ENCODE measurements at regions not wholly inside any gene's neighbourhood (a gene's known extent, or its start where the extent isn't known, plus 50 kb on each side); places are given as distances from the start of the nearest gene placed in this dataset.

DNA sequence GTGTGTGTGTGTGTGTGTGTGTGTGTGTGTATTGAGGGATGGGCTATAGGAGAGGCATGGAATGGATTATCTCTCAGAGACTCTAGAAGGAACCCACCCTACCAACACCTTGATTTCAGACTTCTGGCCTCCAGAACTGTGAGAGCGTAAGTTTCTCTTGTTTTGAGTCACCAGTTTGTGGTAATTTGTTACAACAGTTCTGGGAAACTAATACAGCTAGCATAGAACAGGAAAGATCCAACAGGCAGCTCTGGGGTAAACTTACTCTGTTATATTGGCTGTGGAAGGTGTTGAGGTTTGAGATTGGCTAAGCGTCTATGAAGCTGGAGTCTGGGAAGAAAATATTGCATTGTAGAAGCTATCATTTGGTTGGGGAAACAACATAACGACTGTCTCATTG, 334.3 kb downstream of the AACS start:
- DNase-seq (ENCODE audit: extremely low read depth, insufficient read length), result peak; percentile 14
- no peaks in the 10 kb centered on the region; the same call in 1 of the 2 replicates for H3K27me3 ChIP-seq (replicated peaks; ENCODE audit: control insufficient read depth, insufficient read depth, low read length)
- no peak overlapping the region for H3K4me3 ChIP-seq (replicated peaks; ENCODE audit: low read depth, low read length)
- no peaks in the 10 kb centered on the region for H3K36me3 ChIP-seq (ENCODE audit: control insufficient read depth, insufficient read depth, low read length)
- TF ChIP-seq, protein P1, sequence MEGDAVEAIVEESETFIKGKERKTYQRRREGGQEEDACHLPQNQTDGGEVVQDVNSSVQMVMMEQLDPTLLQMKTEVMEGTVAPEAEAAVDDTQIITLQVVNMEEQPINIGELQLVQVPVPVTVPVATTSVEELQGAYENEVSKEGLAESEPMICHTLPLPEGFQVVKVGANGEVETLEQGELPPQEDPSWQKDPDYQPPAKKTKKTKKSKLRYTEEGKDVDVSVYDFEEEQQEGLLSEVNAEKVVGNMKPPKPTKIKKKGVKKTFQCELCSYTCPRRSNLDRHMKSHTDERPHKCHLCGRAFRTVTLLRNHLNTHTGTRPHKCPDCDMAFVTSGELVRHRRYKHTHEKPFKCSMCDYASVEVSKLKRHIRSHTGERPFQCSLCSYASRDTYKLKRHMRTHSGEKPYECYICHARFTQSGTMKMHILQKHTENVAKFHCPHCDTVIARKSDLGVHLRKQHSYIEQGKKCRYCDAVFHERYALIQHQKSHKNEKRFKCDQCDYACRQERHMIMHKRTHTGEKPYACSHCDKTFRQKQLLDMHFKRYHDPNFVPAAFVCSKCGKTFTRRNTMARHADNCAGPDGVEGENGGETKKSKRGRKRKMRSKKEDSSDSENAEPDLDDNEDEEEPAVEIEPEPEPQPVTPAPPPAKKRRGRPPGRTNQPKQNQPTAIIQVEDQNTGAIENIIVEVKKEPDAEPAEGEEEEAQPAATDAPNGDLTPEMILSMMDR (IDR thresholded peaks at IDR 0.05; ENCODE audit: insufficient read depth, low read length, poor library complexity, severe bottlenecking), result no peak

DNA sequence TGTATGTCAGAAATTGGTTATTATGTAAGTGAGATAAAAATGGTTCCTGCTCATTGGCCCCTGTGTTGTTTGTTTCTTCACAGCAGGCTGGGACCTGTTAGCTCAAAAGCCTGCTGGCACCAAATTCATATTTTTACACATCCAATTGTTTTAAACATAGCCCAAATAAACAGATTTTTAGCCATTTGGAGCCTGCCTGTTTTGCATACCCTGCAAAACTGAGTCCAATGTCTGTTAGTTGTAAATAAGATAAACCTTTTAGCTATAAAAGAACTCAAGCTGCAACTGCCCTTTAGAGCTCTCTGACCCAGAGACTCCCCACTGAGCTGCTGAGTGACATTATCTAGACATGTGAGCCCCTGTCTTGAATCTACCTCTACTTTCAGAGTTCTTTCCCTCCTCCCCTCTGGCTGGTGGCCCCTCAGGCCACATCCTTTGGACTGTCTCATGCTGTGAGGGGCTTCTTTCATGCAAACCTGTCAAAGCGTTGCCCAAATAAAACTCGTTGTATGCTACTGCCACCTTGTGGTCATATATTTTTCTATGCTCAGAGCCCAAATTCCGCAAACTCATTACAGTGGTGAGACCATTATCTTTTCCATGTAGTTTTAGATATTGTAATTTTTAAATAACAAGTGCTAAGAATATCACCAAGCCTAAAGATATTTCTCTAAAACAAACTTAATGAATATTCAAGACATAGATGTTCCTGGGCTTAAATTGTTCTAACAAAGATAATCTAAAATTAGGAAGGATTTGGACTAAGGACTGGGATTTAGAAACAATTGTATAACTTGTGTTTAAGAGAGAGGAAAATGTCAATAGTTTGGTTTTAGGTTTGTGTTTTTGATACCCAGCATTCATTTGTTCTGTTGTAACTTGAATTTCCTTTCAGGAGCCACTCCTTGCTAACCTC, 337.9 kb downstream of the AACS start:
- H3K36me3 ChIP-seq (ENCODE audit: control insufficient read depth, insufficient read depth, low read length), result no peaks in the 10 kb centered on the region
- TF ChIP-seq, protein P1 (IDR thresholded peaks at IDR 0.05; ENCODE audit: insufficient read depth, low read length, poor library complexity, severe bottlenecking), result peak; percentile 54
- H3K27me3 ChIP-seq (replicated peaks; ENCODE audit: control insufficient read depth, insufficient read depth, low read length), result peaks cover 1% of the 10 kb centered on the region
- no peak for DNase-seq (ENCODE audit: extremely low read depth, insufficient read length)
- H3K4me3 ChIP-seq (replicated peaks; ENCODE audit: low read depth, low read length), result no peak overlapping the region

DNA sequence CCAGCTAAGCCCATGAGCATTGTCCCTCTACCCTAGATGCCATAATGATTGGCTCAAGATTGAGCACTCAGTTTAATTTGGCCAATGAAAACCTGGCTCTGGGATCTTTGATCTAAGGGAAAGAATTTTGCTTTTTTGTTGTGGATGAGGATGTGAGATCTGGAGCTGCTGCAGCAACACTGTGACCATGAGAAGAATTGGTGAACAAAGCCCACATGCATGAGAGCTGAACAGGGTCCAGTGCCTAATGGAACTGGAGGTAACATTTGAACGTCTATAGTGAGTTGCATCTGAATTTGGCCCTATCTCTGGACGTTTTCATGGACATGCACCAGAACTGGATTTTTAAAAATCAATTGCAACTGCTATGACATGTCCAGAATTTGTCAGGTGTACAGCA, 338.6 kb downstream of the AACS start:
- Histone ChIP-seq H3K36me3 (ENCODE audit: control insufficient read depth, insufficient read depth, low read length) (no peaks in the 10 kb centered on the region), H3K4me3 (replicated peaks; ENCODE audit: low read depth, low read length) (no peak overlapping the region), H3K27me3 (replicated peaks; ENCODE audit: control insufficient read depth, insufficient read depth, low read length) (peaks cover 1% of the 10 kb centered on the region)
- TF ChIP-seq, protein P1 (IDR thresholded peaks at IDR 0.05; ENCODE audit: insufficient read depth, low read length, poor library complexity, severe bottlenecking), result no peak
- no peak for DNase-seq (ENCODE audit: extremely low read depth, insufficient read length)

DNA sequence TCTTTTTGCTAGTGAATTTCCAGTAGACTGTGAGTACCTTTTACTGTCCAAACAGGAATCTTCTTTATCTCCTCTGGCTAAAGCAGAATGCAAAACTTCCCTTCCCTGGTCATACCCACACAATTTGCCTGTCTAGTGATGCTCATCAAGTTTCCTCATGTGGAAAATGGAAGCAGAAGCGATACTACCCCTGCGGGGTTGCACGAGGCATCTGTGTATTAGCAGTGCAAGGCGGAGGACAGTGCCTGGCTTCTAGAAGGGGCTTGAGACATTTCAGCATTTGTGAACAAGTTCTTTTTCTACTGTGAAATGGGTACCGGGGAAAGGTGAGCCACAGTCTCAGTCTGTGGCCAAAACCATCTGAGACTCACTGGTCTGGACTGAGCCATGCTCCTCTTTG, 340.9 kb downstream of the AACS start:
- Histone ChIP-seq H3K36me3 (ENCODE audit: control insufficient read depth, insufficient read depth, low read length) (no peaks in the 10 kb centered on the region), H3K27me3 (replicated peaks; ENCODE audit: control insufficient read depth, insufficient read depth, low read length) (peaks cover 1% of the 10 kb centered on the region; the same call in 1 of the 2 replicates), H3K4me3 (replicated peaks; ENCODE audit: low read depth, low read length) (no peak overlapping the region)
- TF ChIP-seq, protein P1 (IDR thresholded peaks at IDR 0.05; ENCODE audit: insufficient read depth, low read length, poor library complexity, severe bottlenecking), result no peak
- DNase-seq (ENCODE audit: extremely low read depth, insufficient read length), result peak; percentile 34

DNA sequence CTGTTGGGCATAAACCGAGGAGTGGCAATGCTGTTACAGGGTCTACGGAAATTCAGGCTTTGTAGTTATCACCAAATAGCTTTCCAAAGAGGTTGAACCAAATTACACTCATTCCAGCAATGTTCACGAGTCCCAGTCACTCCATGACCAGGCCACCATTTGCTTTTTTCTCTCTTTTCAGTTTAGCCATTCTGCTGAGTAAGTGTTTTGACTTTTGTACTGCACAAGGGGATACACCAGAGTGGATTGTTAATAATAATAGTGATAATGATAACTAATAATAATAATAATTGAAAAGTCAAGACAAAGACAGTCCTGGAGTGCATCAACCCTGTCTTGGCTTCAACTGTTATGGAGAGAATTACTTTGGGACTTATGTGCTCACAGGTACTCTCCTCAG, 343.5 kb downstream of the AACS start:
- Histone ChIP-seq H3K27me3 (replicated peaks; ENCODE audit: control insufficient read depth, insufficient read depth, low read length) (peaks cover 1% of the 10 kb centered on the region; the same call in 1 of the 2 replicates), H3K36me3 (ENCODE audit: control insufficient read depth, insufficient read depth, low read length) (no peaks in the 10 kb centered on the region), H3K4me3 (replicated peaks; ENCODE audit: low read depth, low read length) (no peak overlapping the region)
- TF ChIP-seq, protein P1 (IDR thresholded peaks at IDR 0.05; ENCODE audit: insufficient read depth, low read length, poor library complexity, severe bottlenecking), result no peak
- no peak for DNase-seq (ENCODE audit: extremely low read depth, insufficient read length)

All from GM06990 (cell line).